GM23248 (cell line): ENCODE measurements at regions not wholly inside any gene's neighbourhood (a gene's known extent, or its start where the extent isn't known, plus 50 kb on each side); places are given as distances from the start of the nearest gene placed in this dataset.

Experiments
- EZH2 ChIP-seq: fragments of 200-600 bp; sonication (generic); IDR thresholded peaks from 2 replicates; pipeline ENCODE4 v1.6.1; 2018; ENCODE audit warnings: antibody characterized with exemption, mild to moderate bottlenecking; ENCODE audit not compliant: insufficient read depth, poor library complexity, severe bottlenecking
- EZH2phosphoT487 ChIP-seq: fragments of 200-600 bp; sonication (generic); IDR thresholded peaks from 2 replicates; pipeline ENCODE4 v1.6.1; 2018; ENCODE audit warnings: antibody characterized with exemption, moderate library complexity, mild to moderate bottlenecking, low read depth; ENCODE audit not compliant: insufficient read depth

- TF ChIP-seq EZH2phosphoT487 (no peak), EZH2 (no peak)
Observed at GRCh38 chr1:232384171-232384883, 245.6 kb downstream of the SIPA1L2 start.
